SK-N-SH treated with all-trans-retinoic acid at 6 μM for 48 hours (cell line): ENCODE measurements at regions not wholly inside any gene's neighbourhood (a gene's known extent, or its start where the extent isn't known, plus 50 kb on each side); places are given as distances from the start of the nearest gene placed in this dataset.
A peak's percentile ranks its signal among the peaks of the same experiment; 100 is the strongest.

Experiments
- ATAC-seq: fragments of 200-7000 bp; cut with Tn5 transposase; 3 replicates; pipeline ENCODE4 v1.9.1; 2020; ENCODE audit warnings: mild to moderate bottlenecking, moderate library complexity
- ARNTL ChIP-seq: fragments of 450-650 bp; formaldehyde crosslinking; IDR thresholded peaks from 2 replicates; pipeline ENCODE4 v1.5.0; 2020; ENCODE audit warnings: low read depth, mild to moderate bottlenecking, moderate library complexity, borderline replicate concordance
- BACH2 ChIP-seq: fragments of 250-450 bp; sonication (Bioruptor Pico); IDR thresholded peaks from 2 replicates; pipeline ENCODE4 v1.9.0; 2021; ENCODE audit warnings: mild to moderate bottlenecking, borderline replicate concordance
- CREB5 ChIP-seq: fragments of 250-450 bp; sonication (Bioruptor Pico); IDR thresholded peaks from 2 replicates; pipeline ENCODE4 v1.5.1; 2020; ENCODE audit warnings: low read depth, mild to moderate bottlenecking, moderate library complexity
- CSDC2 ChIP-seq: fragments of 250-450 bp; sonication (Bioruptor Pico); IDR thresholded peaks from 2 replicates; pipeline ENCODE4 v1.5.0; 2020; ENCODE audit warnings: mild to moderate bottlenecking, moderate library complexity
- ESRRG ChIP-seq: fragments of 250-450 bp; sonication (Bioruptor Pico); IDR thresholded peaks from 2 replicates; pipeline ENCODE4 v1.6.1; 2021; ENCODE audit warnings: mild to moderate bottlenecking
- GLIS3 ChIP-seq: fragments of 250-450 bp; sonication (Bioruptor Pico); IDR thresholded peaks from 2 replicates; pipeline ENCODE4 v1.5.0; 2020; ENCODE audit warnings: mild to moderate bottlenecking, moderate library complexity
- ISL1 ChIP-seq: fragments of 250-450 bp; sonication (Bioruptor Pico); IDR thresholded peaks from 2 replicates; pipeline ENCODE4 v2.1.2; 2022; ENCODE audit warnings: mild to moderate bottlenecking, moderate library complexity
- OSR1 ChIP-seq: fragments of 250-450 bp; sonication (Bioruptor Pico); IDR thresholded peaks from 2 replicates; pipeline ENCODE4 v1.8.0; 2022; ENCODE audit warnings: moderate library complexity, mild to moderate bottlenecking, inconsistent platforms
- PPARA ChIP-seq: fragments of 250-450 bp; sonication (Bioruptor Pico); IDR thresholded peaks from 2 replicates; pipeline ENCODE4 v1.5.0; 2020; ENCODE audit warnings: mild to moderate bottlenecking, borderline replicate concordance
- RARB ChIP-seq: fragments of 250-450 bp; sonication (Bioruptor Pico); IDR thresholded peaks from 2 replicates; pipeline ENCODE4 v1.8.0; 2021; ENCODE audit warnings: mild to moderate bottlenecking, moderate library complexity
- SNAI2 ChIP-seq: fragments of 250-450 bp; sonication (Bioruptor Pico); IDR thresholded peaks from 2 replicates; pipeline ENCODE4 v1.5.0; 2020; ENCODE audit warnings: mild to moderate bottlenecking, moderate library complexity
- TCF4 ChIP-seq: fragments of 250-450 bp; sonication (Bioruptor Pico); IDR thresholded peaks from 2 replicates; pipeline ENCODE4 v1.8.0; 2021; ENCODE audit warnings: mild to moderate bottlenecking, moderate library complexity, borderline replicate concordance
- TOX ChIP-seq: fragments of 250-450 bp; sonication (Bioruptor Pico); IDR thresholded peaks from 2 replicates; pipeline ENCODE4 v1.8.0; 2021; ENCODE audit warnings: mild to moderate bottlenecking, moderate library complexity, borderline replicate concordance
- ZFP3 ChIP-seq: fragments of 250-450 bp; sonication (Bioruptor Pico); IDR thresholded peaks from 2 replicates; pipeline ENCODE4 v1.5.0; 2020; ENCODE audit warnings: mild to moderate bottlenecking, moderate library complexity
- ZNF565 ChIP-seq: fragments of 450-650 bp; formaldehyde crosslinking; conservative IDR thresholded peaks from 2 replicates; pipeline ENCODE4 v1.5.0; 2020; ENCODE audit warnings: low read depth, mild to moderate bottlenecking, moderate library complexity
- ZNF70 ChIP-seq: fragments of 450-650 bp; formaldehyde crosslinking; IDR thresholded peaks from 2 replicates; pipeline ENCODE4 v1.5.0; 2020; ENCODE audit warnings: mild to moderate bottlenecking, moderate library complexity
- ZNF8 ChIP-seq: fragments of 450-650 bp; formaldehyde crosslinking; IDR thresholded peaks from 2 replicates; pipeline ENCODE4 v1.5.0; 2020; ENCODE audit warnings: mild to moderate bottlenecking, moderate library complexity
- TF ChIP-seq, protein P1 (sequence below): fragments of 250-450 bp; sonication (Bioruptor Pico); IDR thresholded peaks from 2 replicates; pipeline ENCODE4 v1.8.0; 2021; ENCODE audit warnings: low read depth, mild to moderate bottlenecking, moderate library complexity, borderline replicate concordance
- TF ChIP-seq, protein P2 (sequence below): fragments of 250-450 bp; sonication (Bioruptor Pico); IDR thresholded peaks from 2 replicates; pipeline ENCODE4 v1.8.0; 2020; ENCODE audit warnings: mild to moderate bottlenecking, moderate library complexity, borderline replicate concordance
- TF ChIP-seq, protein P3 (sequence below): fragments of 250-450 bp; sonication (Bioruptor Pico); IDR thresholded peaks from 2 replicates; pipeline ENCODE4 v1.5.0; 2020; ENCODE audit warnings: mild to moderate bottlenecking, moderate library complexity
- TF ChIP-seq, protein P4 (sequence below): fragments of 250-450 bp; sonication (Bioruptor Pico); IDR thresholded peaks from 2 replicates; pipeline ENCODE4 v1.5.1; 2021; ENCODE audit warnings: mild to moderate bottlenecking, moderate library complexity

GRCh38 chr12:90181216-90181615, 472.6 kb upstream of the ATP2B1 start:
- TF ChIP-seq TCF4 (CRISPR knock-in tag) (no peak), ZFP3 (no peak), ESRRG (no peak)
- ATAC-seq: no peak

DNA sequence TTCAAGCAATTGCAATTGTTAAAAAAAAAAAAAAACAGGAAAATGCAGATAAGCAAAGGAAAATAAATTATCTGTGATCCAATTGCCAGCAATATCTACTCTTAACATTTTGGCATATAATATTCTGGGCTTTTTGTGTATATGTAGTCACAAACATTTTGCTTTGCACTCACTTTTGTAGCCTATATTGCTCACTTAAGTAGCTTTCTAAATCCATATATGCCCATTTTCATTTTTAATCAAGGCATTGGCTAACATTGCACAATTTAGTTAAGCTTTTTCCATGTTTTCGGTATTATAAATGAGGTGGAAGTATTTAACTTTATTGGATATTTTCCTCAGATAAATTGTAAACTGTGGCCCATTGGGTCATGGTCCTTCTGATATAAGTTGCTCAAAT, 466.3 kb upstream of the ATP2B1 start:
- TF ChIP-seq, protein P1, sequence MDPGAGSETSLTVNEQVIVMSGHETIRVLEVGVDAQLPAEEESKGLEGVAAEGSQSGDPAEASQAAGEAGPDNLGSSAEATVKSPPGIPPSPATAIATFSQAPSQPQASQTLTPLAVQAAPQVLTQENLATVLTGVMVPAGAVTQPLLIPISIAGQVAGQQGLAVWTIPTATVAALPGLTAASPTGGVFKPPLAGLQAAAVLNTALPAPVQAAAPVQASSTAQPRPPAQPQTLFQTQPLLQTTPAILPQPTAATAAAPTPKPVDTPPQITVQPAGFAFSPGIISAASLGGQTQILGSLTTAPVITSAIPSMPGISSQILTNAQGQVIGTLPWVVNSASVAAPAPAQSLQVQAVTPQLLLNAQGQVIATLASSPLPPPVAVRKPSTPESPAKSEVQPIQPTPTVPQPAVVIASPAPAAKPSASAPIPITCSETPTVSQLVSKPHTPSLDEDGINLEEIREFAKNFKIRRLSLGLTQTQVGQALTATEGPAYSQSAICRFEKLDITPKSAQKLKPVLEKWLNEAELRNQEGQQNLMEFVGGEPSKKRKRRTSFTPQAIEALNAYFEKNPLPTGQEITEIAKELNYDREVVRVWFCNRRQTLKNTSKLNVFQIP: no peak
- TF ChIP-seq TOX (no peak), OSR1 (CRISPR knock-in tag) (no peak), GLIS3 (CRISPR knock-in tag) (no peak), ISL1 (no peak), ZNF70 (CRISPR knock-in tag) (no peak), ARNTL (CRISPR knock-in tag) (no peak), ZNF565 (no peak), CSDC2 (CRISPR knock-in tag) (no peak), TCF4 (CRISPR knock-in tag) (no peak), ZFP3 (no peak), SNAI2 (CRISPR knock-in tag) (no peak), ZNF8 (no peak), ESRRG (no peak)
- TF ChIP-seq, protein P2, sequence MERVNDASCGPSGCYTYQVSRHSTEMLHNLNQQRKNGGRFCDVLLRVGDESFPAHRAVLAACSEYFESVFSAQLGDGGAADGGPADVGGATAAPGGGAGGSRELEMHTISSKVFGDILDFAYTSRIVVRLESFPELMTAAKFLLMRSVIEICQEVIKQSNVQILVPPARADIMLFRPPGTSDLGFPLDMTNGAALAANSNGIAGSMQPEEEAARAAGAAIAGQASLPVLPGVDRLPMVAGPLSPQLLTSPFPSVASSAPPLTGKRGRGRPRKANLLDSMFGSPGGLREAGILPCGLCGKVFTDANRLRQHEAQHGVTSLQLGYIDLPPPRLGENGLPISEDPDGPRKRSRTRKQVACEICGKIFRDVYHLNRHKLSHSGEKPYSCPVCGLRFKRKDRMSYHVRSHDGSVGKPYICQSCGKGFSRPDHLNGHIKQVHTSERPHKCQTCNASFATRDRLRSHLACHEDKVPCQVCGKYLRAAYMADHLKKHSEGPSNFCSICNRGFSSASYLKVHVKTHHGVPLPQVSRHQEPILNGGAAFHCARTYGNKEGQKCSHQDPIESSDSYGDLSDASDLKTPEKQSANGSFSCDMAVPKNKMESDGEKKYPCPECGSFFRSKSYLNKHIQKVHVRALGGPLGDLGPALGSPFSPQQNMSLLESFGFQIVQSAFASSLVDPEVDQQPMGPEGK (CRISPR knock-in tag): no peak
- TF ChIP-seq, protein P3, sequence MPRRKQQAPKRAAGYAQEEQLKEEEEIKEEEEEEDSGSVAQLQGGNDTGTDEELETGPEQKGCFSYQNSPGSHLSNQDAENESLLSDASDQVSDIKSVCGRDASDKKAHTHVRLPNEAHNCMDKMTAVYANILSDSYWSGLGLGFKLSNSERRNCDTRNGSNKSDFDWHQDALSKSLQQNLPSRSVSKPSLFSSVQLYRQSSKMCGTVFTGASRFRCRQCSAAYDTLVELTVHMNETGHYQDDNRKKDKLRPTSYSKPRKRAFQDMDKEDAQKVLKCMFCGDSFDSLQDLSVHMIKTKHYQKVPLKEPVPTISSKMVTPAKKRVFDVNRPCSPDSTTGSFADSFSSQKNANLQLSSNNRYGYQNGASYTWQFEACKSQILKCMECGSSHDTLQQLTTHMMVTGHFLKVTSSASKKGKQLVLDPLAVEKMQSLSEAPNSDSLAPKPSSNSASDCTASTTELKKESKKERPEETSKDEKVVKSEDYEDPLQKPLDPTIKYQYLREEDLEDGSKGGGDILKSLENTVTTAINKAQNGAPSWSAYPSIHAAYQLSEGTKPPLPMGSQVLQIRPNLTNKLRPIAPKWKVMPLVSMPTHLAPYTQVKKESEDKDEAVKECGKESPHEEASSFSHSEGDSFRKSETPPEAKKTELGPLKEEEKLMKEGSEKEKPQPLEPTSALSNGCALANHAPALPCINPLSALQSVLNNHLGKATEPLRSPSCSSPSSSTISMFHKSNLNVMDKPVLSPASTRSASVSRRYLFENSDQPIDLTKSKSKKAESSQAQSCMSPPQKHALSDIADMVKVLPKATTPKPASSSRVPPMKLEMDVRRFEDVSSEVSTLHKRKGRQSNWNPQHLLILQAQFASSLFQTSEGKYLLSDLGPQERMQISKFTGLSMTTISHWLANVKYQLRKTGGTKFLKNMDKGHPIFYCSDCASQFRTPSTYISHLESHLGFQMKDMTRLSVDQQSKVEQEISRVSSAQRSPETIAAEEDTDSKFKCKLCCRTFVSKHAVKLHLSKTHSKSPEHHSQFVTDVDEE (CRISPR knock-in tag): no peak
- ATAC-seq: no peak

GRCh38 chr12:90174198-90174510, 465.5 kb upstream of the ATP2B1 start:
- TF ChIP-seq ZNF8 (no peak), ESRRG (no peak), PPARA (CRISPR knock-in tag) (no peak), OSR1 (CRISPR knock-in tag) (no peak), ZNF565 (no peak), BACH2 (CRISPR knock-in tag) (no peak), SNAI2 (CRISPR knock-in tag) (no peak), TOX (peak; percentile 86), CREB5 (CRISPR knock-in tag) (no peak), GLIS3 (CRISPR knock-in tag) (no peak), CSDC2 (CRISPR knock-in tag) (no peak), ZNF70 (CRISPR knock-in tag) (no peak), ISL1 (peak; percentile 34), RARB (CRISPR knock-in tag) (peak; percentile 50; the same call in 1 of the 2 replicates), TCF4 (CRISPR knock-in tag) (no peak)
- TF ChIP-seq, protein P3 (CRISPR knock-in tag): no peak
- TF ChIP-seq, protein P4, sequence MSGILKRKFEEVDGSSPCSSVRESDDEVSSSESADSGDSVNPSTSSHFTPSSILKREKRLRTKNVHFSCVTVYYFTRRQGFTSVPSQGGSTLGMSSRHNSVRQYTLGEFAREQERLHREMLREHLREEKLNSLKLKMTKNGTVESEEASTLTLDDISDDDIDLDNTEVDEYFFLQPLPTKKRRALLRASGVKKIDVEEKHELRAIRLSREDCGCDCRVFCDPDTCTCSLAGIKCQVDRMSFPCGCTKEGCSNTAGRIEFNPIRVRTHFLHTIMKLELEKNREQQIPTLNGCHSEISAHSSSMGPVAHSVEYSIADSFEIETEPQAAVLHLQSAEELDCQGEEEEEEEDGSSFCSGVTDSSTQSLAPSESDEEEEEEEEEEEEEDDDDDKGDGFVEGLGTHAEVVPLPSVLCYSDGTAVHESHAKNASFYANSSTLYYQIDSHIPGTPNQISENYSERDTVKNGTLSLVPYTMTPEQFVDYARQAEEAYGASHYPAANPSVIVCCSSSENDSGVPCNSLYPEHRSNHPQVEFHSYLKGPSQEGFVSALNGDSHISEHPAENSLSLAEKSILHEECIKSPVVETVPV (CRISPR knock-in tag): no peak
- TF ChIP-seq, protein P2 (CRISPR knock-in tag): 0 out of 2 replicates have a peak, but pooled peaks have one; percentile 29
- TF ChIP-seq, protein P1: no peak
- peak; percentile 68 for ATAC-seq
